Lung (tissue), 11 donors: ENCODE measurements at regions not wholly inside any gene's neighbourhood (a gene's known extent, or its start where the extent isn't known, plus 50 kb on each side); places are given as distances from the start of the nearest gene placed in this dataset.
"Not testable (repeated sequence)": the region's sequence is repeated elsewhere in the genome, so short reads cannot be mapped to it uniquely, and the experiment has no call there.

Source experiments
- ATAC-seq: fragments of 200-7000 bp; cut with Tn5 transposase; one replicate; pipeline ENCODE4 v1.9.1; 2020; ENCODE audit warnings: moderate number of reproducible peaks; ENCODE audit not compliant: insufficient read depth, low FRiP score
- DNase-seq, 3 donors: peaks; one replicate each; pipeline ENCODE4 v3.0.0-alpha.2; 2013 to 2017
- H3K27ac ChIP-seq, 2 donors: one replicate each; pipeline ENCODE4 v1.5.1; 2013; ENCODE audit warnings: mild to moderate bottlenecking in 2 of 2, moderate library complexity in 2 of 2, control low read depth in 1 of 2, inconsistent platforms in 1 of 2, low read depth in 1 of 2, low read length in 1 of 2
- H3K27me3 ChIP-seq, 3 donors: one replicate each; pipeline ENCODE4 v1.5.1; 2013; ENCODE audit warnings: low read length in 2 of 3; ENCODE audit not compliant: control insufficient read depth in 3 of 3, insufficient read depth in 3 of 3
- H3K36me3 ChIP-seq, 4 donors: one replicate each; pipeline ENCODE4 v1.5.1; 2013; ENCODE audit warnings: low read length in 4 of 4, mild to moderate bottlenecking in 1 of 4, moderate library complexity in 1 of 4; ENCODE audit not compliant: control insufficient read depth in 4 of 4, insufficient read depth in 4 of 4
- H3K4me1 ChIP-seq, 5 donors: one replicate each; pipeline ENCODE4 v1.5.1; 2013; ENCODE audit warnings: low read length in 5 of 5, mild to moderate bottlenecking in 2 of 5, moderate library complexity in 1 of 5; ENCODE audit not compliant: control insufficient read depth in 5 of 5, insufficient read depth in 5 of 5
- H3K4me3 ChIP-seq: one replicate; pipeline ENCODE4 v1.5.1; 2013; ENCODE audit warnings: mild to moderate bottlenecking, control low read depth, moderate library complexity
- H3K9ac ChIP-seq, 2 donors: one replicate each; pipeline ENCODE4 v1.5.1; 2013; ENCODE audit warnings: low read length in 2 of 2, control low read depth in 1 of 2; ENCODE audit not compliant: insufficient read depth in 1 of 2
- H3K9me3 ChIP-seq, 4 donors: one replicate each; pipeline ENCODE4 v1.5.1; 2013; ENCODE audit warnings: low read length in 3 of 4, mild to moderate bottlenecking in 1 of 4, moderate library complexity in 1 of 4; ENCODE audit not compliant: control insufficient read depth in 4 of 4, insufficient read depth in 3 of 4
- WGBS, 2 donors: extraction: QIAGEN DNeasy Blood & Tissue Kit; methylation state at CpG; one replicate each; pipeline ENCODE4 v1.1.7; 2013; 5-methylcytosine and 5-hydroxymethylcytosine counted together
- TF ChIP-seq, protein P1 (sequence below): IDR thresholded peaks from 2 replicates; pipeline ENCODE4 v1.5.1; 2012; ENCODE audit warnings: mild to moderate bottlenecking; ENCODE audit errors: control extremely low read depth, extremely low read depth
- donor health status: control.
- donor health status: control.
- donor health status: Bipolar disorder and iron deficiency.
- donor health status: healthy.
- donor health status: DM: yes; HTN: yes; CAD: no.

DNA sequence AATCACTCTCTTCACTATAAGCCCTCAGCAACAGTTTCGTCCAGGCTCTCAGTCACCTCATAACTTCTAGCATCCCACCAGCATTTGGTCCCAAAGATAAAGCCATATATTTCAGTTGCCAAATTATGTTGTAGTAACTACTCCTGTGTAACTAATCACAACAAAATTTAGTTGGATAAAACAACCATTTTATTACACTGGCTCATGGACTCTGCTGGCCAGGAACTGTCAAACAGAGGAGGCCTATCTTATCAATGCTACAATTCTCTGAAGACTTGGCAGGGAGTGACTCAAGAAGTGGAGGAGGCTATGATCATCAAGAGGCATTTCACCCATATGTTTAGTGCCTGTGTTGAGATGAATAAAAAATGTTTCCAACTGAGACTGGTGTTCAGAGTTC, 1082.3 kb upstream of the GJE1 start:
- 72 to 78% methylated on average over 1 of the region's 1 CpG for WGBS, 2 donors
- H3K9me3 ChIP-seq: no peaks in the 10 kb centered on the region
- H3K4me1 ChIP-seq: peaks cover 0 to 16% (median 6%) of the 10 kb centered on the region in 5 donors
- H3K4me3 ChIP-seq: no peak overlapping the region
- no peak overlapping the region for H3K27ac ChIP-seq
- H3K27me3 ChIP-seq: no peaks in the 10 kb centered on the region
- H3K36me3 ChIP-seq: no peaks in the 10 kb centered on the region
- H3K9ac ChIP-seq: no peak overlapping the region
- ATAC-seq: no peak
- peak; percentile 68 to 94 (median 93) for DNase-seq
- TF ChIP-seq, protein P1, sequence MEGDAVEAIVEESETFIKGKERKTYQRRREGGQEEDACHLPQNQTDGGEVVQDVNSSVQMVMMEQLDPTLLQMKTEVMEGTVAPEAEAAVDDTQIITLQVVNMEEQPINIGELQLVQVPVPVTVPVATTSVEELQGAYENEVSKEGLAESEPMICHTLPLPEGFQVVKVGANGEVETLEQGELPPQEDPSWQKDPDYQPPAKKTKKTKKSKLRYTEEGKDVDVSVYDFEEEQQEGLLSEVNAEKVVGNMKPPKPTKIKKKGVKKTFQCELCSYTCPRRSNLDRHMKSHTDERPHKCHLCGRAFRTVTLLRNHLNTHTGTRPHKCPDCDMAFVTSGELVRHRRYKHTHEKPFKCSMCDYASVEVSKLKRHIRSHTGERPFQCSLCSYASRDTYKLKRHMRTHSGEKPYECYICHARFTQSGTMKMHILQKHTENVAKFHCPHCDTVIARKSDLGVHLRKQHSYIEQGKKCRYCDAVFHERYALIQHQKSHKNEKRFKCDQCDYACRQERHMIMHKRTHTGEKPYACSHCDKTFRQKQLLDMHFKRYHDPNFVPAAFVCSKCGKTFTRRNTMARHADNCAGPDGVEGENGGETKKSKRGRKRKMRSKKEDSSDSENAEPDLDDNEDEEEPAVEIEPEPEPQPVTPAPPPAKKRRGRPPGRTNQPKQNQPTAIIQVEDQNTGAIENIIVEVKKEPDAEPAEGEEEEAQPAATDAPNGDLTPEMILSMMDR: no peak

GRCh38 chr6:141048451-141048850, 1084.3 kb upstream of the GJE1 start:
- WGBS, 2 donors: 45 to 74% methylated on average over 1 of the region's 1 CpG
- no peak overlapping the region for H3K4me3 ChIP-seq
- no peaks in the 10 kb centered on the region for H3K36me3 ChIP-seq
- TF ChIP-seq, protein P1: no peak
- H3K27ac ChIP-seq: no peak overlapping the region
- no peak for DNase-seq
- H3K9me3 ChIP-seq: no peaks in the 10 kb centered on the region
- no peaks in the 10 kb centered on the region for H3K27me3 ChIP-seq
- H3K4me1 ChIP-seq: peaks cover 0 to 16% (median 6%) of the 10 kb centered on the region in 5 donors
- ATAC-seq: no peak
- no peak overlapping the region for H3K9ac ChIP-seq

DNA sequence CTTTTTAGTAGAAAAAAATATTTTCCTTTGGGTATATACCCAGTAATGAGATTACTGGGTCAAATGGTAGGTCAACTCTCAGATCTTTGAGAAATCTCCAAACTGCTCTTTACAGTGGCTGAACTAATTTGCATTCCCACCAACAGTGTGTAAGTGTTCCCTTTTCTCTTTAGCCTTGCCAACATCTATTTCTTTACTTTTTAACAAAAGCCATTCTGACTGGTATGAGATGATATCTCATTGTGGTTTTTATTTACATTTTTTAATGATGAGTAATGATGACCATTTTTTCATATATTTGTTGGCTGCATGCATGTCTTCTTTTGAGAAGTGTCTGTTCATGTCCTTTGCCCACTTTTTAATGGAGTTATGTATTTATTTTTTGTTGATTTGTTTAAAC, 1086.2 kb upstream of the GJE1 start:
- H3K4me3 ChIP-seq, H3K9ac ChIP-seq, ATAC-seq, H3K27ac ChIP-seq, H3K9me3 ChIP-seq, H3K36me3 ChIP-seq, H3K27me3 ChIP-seq, DNase-seq: not testable (repeated sequence)
- peaks cover 0 to 16% (median 6%) of the 10 kb centered on the region in 5 donors for H3K4me1 ChIP-seq

GRCh38 chr6:141041596-141042087, 1091.1 kb upstream of the GJE1 start:
- ATAC-seq: no peak
- no peaks in the 10 kb centered on the region for H3K4me1 ChIP-seq
- H3K27ac ChIP-seq: no peak overlapping the region
- TF ChIP-seq, protein P1: no peak
- H3K9me3 ChIP-seq: peaks cover 0 to 10% (median 2%) of the 10 kb centered on the region in 4 donors
- 90 to 96% methylated on average over 14 of the region's 14 CpGs for WGBS, 2 donors
- no peak overlapping the region for H3K9ac ChIP-seq
- H3K27me3 ChIP-seq: no peaks in the 10 kb centered on the region
- no peak overlapping the region for H3K4me3 ChIP-seq
- no peaks in the 10 kb centered on the region for H3K36me3 ChIP-seq
- no peak for DNase-seq
